ENCODE measurements at regions not wholly inside any gene's neighbourhood (a gene's known extent, or its start where the extent isn't known, plus 50 kb on each side); places are given as distances from the start of the nearest gene placed in this dataset.

DNA sequence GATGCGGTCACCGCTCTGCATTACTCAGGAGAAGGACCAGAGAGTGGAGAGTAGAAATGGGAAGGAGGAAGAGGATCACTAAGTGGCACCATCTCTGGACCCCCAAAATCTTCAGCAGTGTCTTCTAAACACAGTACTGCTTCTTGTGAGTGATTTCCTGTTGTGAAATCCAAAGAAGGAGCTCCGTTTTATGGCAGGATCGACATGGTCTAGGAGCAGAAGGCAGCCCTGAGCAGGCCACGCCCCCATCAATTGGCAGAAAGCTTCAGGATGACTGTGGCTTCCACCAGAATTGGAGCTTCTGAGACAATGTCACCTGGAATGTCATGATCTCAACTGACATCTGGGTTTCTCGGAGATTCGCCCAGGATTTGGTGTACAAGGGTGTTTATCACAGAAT lies 171.5 kb downstream of the ADSS2 start:
- TF ChIP-seq, protein P1, sequence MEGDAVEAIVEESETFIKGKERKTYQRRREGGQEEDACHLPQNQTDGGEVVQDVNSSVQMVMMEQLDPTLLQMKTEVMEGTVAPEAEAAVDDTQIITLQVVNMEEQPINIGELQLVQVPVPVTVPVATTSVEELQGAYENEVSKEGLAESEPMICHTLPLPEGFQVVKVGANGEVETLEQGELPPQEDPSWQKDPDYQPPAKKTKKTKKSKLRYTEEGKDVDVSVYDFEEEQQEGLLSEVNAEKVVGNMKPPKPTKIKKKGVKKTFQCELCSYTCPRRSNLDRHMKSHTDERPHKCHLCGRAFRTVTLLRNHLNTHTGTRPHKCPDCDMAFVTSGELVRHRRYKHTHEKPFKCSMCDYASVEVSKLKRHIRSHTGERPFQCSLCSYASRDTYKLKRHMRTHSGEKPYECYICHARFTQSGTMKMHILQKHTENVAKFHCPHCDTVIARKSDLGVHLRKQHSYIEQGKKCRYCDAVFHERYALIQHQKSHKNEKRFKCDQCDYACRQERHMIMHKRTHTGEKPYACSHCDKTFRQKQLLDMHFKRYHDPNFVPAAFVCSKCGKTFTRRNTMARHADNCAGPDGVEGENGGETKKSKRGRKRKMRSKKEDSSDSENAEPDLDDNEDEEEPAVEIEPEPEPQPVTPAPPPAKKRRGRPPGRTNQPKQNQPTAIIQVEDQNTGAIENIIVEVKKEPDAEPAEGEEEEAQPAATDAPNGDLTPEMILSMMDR (conservative IDR thresholded peaks at IDR 0.05; ENCODE audit: low read length), result no peak
- no peak for TF ChIP-seq EZH2phosphoT487 (IDR thresholded peaks at IDR 0.05; ENCODE audit: borderline replicate concordance)

Measured in Loucy (cell line).